ENCODE measurements at regions not wholly inside any gene's neighbourhood (a gene's known extent, or its start where the extent isn't known, plus 50 kb on each side); places are given as distances from the start of the nearest gene placed in this dataset.
"Not testable (repeated sequence)": the region's sequence is repeated elsewhere in the genome, so short reads cannot be mapped to it uniquely, and the experiment has no call there.

DNA sequence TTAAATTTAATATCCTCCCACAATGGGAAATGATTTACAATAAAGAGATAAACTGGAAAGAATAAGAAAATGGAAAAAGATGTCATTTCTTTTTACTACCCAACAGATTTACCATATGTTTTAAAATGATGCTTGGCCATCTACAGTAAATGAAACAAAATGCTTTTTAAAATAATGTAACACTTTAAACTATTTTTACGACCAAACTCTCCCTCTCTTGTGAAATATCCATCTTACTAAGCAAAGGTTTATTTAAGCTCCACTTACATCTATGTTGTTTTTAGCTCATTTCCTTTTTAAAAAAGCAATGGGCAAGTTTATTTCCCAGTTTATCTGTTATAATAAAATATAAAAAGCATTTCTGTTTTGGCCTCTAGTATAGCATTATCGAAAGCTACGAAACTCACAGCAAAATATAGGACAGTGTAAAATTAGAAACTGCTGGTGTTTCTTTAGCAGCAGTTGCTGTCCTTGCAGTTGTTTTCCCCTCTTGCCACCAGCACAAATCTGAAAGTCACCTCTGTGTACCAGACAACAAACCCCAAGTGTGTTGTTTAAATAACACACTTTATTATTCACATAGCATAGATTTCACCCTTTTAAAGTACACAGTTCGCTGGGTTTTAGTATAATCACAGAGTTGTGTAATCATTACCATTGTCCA, 195.1 kb downstream of the CDRT15L2 start:
- no peak for DNase-seq

DNA sequence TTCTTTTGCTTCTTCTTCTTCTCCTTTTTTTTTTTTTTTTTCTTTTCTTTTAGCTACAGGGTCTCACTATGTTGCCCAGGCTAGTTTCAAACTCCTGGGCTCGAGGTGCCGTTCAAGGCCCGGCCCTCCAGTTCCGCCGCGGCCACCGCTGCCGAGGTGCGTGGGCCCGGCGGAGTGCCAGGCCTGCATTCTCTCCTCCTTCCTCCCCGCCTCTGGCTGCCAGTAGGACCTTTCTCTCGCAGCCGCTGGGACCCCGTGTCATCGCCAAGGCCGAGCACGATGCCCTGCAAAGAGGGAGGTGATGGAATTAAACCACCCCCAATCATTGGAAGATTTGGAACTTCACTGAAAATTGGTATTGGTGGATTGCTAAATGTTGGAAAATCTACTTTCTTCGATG, 195.8 kb downstream of the CDRT15L2 start:
- no peak for DNase-seq

DNA sequence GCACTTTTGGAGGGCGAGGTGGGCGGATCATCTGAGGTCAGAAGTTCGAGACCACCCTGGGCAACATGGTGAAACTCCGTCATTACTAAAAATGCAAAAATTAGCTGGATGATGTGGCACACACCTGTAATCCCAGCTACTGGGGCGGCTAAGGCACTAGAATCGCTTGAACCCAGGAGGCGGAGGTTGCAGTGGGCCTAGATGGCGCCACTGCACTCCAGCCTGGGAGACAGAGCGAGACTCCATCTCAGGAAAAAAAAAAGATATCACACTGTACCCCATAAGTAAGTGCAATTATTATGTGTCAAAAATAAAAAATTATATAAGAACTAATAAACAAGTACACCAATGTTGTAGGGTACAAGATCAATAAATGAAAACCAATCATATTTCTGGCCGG, 200.0 kb downstream of the CDRT15L2 start:
- DNase-seq: no peak

DNA sequence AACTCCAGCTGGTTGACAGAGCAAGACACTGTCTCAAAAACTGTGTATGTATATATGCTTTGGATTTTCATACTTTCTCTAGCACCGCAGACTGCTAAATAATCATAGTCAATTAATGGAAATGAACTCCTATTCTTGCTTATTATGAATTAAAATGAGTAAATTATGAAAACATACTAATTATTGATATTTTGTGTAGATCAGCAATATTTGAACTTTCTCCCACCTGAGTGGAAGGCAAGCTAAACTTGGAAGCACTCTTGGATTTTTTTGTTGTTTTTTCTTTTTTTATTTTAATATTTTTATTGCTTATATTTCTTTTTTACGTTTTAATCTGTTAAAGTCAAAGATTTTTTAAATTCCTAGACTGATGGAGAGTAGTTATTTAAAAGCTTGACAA, 201.7 kb downstream of the CDRT15L2 start:
- DNase-seq: no peak

DNA sequence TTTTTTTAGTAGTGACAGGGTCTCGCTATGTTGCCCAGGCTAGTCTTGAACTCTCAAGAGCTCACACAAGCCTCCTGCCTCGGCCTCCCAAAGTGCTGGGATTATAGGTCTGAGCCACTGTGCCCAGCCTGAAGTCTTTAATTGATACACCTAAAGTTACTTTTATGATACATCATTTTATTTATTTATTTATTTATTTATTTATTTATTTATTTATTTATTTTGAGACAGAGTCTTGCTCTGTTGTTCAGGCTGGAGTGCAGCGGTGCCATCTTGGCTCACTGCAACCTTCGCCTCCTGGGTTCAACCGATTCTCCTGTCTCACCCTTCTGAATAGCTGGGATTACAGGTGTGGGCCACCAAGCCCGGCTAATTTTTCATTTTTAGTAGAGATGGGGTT, 202.3 kb downstream of the CDRT15L2 start:
- DNase-seq: not testable (repeated sequence)

- no peak for DNase-seq
These were observed 203.6 kb downstream of the CDRT15L2 start for GRCh38 chr17:20783091-20783490.

DNA sequence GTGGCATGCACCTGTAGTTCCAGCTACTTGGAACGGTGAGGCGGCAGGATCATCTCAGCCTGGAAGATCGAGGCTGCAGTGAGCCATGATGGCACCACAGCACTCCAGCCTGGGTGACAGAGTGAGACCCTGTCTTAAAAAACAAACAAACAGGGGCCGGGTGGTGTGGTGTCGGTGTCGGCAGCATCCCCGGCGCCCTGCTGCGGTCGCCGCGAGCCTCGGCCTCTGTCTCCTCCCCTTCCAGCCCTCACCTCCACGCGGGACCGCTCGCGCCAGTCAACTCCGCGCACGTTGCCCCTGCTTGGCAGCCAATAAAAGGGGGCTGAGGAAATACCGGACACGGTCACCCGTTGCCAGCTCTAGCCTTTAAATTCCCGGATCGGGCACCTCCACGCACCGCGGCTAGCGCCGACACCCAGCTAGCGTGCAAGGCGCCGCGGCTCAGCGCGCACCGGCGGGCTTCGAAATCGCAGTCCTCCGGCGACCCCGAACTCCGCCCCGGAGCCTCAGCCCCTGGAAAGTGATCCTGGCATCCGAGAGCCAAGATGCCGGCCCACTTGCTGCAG, 204.7 kb downstream of the CDRT15L2 start:
- DNase-seq: no peak

DNA sequence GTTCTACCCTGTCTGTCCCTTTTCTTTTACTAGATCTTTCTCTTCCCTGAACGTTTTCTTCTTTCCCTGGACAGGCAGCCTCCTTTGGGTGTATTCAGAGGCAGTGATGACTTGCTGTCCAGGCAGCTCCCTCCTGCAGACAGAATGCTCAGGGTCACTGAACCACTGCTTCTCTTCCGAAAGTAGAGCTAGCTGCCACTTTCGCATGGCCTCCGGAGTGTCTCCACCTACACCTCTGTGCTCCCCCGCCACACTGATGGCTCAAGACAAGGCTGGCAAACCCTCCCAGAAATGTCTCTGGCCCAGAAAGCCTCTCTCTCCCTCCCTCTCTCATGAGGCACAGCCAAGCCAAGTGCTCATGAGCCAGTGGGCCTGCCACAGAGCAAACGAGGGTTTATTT, 207.8 kb downstream of the CDRT15L2 start:
- DNase-seq: no peak

- no peak for DNase-seq
These were observed 212.1 kb downstream of the CDRT15L2 start for GRCh38 chr17:20791626-20792025.

DNA sequence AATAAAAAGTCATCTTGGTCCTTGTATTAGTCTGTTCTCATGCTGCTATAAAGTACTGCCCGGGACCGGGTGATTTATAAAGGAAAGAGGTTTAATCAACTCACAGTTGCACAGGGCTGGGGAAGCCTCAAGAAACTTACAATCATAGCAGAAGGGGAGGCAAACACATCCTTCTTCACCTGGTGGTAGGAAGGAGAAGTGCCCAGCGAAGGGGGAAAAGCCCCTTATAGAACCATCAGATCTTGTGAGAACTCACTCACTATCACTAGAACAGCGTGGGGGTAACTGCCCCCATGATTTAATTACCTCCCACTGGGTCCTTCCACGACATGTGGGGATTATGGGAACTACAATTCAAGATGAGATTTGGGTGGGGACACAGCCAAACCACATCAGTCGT, 215.0 kb downstream of the CDRT15L2 start:
- DNase-seq: not testable (repeated sequence)

- no peak for DNase-seq
These were observed 217.8 kb downstream of the CDRT15L2 start for GRCh38 chr17:20797292-20797691.

- DNase-seq: no peak
These were observed 220.6 kb downstream of the CDRT15L2 start for GRCh38 chr17:20800146-20800545.

GRCh38 chr17:20805751-20806150, 226.2 kb downstream of the CDRT15L2 start:
- no peak for DNase-seq

GRCh38 chr17:20807566-20807965, 228.0 kb downstream of the CDRT15L2 start:
- not testable (repeated sequence) for DNase-seq

DNA sequence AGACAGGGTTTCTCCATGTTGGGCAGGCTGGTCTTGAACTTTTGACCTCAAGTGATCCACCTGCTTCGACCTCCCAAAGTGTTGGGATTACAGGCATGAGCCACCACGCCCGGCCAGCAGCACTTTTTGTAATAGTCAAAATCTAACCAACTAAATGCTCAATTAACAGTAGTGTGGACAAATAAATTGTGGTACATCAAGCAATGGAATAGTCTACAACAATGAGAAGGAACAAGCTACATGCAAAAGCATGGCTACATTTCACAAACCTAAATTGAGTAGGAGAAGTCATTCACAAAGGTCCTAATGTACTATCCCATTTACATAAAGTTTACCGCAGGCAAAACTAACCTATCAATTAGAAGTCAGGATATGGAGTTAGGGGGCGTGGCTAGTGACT, 227.4 kb downstream of the USP22 start:
- not testable (repeated sequence) for DNase-seq

DNA sequence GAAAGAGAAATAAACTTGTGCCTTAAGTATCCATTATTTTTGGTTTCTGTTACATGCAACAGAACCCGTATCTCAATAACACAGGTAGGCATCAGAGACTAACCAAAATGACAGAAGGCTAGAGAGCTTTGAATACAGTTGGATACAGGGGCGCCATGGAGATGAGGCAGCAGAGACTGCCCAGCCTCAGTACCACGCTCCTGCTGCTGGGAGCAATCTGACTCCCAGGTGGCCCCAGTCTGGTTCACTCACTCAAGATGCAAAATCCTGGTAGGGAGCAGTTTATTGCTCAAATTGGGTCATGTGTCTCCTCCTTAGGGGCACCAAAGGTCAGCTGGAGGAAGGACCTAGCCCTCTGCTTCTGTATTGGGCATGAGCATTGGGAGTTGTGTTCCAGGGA, 218.9 kb downstream of the USP22 start:
- no peak for DNase-seq

GRCh38 chr17:20825539-20825938, 217.3 kb downstream of the USP22 start:
- no peak for DNase-seq

DNA sequence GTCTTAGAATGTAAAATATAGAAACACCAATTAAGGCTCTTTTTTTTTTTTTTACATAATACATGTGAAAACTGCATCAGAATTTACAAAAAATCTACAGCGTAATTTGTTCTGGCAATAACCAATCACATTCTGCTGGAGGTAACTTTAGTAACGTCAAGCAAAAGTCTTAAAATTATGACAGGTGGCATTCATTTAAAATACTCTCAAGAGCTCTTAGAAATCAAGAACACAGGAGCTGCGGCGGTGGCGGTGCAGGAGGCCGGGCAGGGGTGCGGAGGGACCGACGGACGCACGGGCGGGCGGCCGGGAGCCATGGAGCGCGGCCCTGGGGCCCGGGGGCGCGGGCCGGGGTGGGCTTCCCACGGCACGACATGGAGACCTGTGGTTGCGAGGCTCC, 202.4 kb downstream of the USP22 start:
- not testable (repeated sequence) for DNase-seq

DNA sequence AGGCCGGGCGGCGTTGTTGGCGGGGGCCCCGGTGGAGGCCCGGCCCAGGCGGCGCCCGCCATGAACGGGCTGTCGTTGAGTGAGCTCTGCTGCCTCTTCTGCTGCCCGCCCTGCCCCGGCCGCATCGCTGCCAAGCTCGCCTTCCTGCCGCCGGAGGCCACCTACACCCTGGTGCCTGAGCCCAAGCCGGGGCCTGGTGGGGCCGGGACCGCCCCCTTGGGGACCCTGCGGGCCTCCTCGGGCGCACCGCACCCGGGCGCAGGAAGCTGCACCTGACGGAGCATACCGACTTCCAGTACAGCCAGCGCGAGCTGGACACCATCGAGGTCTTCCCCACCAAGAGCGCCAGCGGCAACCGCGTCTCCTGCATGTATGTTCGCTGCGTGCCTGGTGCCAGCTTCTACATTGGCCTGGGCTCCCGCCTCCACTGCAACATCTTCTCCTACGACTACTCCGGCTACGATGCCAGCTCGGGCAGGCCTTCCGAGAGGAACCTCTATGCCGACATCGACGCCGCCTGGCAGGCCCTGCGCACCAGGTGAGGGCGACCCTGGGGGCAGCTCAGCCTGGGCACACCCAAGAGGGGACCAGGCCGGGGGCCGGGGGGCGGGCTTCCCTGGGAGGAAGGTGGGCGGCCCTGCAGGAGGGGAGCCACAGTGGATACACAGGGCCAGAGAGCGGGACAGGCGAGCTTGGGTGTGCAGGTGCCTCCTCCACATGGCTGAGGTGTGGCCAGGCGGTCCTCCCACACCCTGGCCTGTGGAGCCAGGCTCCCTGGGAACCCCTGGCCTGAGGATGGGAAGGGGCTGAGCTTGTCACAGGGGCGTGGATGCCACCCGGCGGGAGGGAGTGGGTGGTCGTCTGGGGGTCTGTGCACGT, 201.6 kb downstream of the USP22 start:
- DNase-seq: not testable (repeated sequence)

DNA sequence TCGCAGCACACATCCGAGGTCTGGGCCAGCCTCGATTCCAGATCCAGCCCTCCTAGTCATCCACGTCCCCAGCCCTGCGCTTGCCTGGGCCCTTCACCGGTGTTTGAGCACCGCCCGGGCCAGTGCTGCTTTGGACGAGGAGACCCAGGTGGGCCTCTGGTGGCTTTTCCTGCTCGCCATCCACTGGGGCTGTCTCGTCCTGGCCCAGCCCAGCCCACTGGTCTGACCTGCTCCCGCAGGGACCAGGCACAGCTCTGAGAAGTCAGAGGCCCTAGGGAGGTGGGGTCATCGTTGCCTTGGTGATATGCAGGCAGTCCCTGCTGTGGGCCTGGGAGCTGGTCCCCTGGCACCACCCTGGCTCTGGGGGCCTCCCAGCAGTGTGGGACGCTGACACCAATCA, 200.8 kb downstream of the USP22 start:
- not testable (repeated sequence) for DNase-seq

DNA sequence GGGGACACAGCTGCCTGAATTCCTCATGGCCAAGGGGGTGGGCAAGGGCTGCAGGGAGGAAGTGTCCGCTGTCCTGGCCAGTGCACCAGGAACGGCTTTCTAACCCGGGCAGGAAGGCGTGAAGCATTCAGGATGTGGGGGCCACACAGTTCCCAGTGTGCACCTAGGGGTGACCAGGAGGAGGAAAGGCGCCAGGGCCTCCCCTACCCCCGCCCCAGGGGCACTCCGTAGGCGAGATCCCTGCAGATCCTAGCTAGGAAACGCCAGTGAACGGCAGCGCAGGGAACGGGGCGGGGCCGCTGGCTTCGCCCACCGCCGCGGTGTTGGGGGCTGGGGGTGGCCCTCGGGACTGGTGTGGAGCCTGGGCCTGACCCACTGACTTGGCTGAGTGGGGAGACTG, 199.6 kb downstream of the USP22 start:
- DNase-seq: not testable (repeated sequence)

GRCh38 chr17:20843799-20844553, 198.8 kb downstream of the USP22 start:
- not testable (repeated sequence) for DNase-seq

DNA sequence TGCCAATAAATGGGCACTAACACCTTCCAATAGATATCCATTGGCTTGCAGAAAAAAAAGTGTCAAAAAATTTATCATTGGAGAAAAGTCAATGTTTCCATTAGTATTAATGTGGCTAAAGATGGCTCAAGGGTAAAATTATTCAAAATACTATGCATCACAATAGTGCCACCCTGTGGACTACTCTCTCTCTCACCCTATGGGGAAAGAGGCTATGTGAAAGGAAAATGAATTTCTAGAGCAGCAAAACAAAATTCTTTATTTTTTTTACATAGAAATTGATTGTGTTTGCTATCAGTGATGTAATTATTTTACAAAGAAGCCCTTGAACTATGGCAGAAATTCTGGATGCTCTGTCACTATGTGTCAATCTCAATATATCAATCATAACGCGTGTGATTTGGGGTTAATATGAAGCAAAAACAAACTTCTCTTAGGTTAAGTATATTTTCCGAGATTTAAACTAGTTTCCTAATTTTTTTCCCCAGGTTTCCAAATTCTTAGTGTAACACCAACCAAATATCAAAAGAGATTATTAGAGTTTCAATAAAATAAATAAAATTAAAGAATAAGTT, 193.9 kb downstream of the USP22 start:
- DNase-seq: not testable (repeated sequence)

All from 8988T (cell line).